ENCODE measurements at regions not wholly inside any gene's neighbourhood (a gene's known extent, or its start where the extent isn't known, plus 50 kb on each side); places are given as distances from the start of the nearest gene placed in this dataset.
"Not testable (repeated sequence)": the region's sequence is repeated elsewhere in the genome, so short reads cannot be mapped to it uniquely, and the experiment has no call there.

- H3K36me3 Mint-ChIP-seq; H3K4me1 Mint-ChIP-seq (ENCODE audit: unreplicated experiment); H3K27ac Mint-ChIP-seq; H3K9me3 Mint-ChIP-seq; H3K4me3 Mint-ChIP-seq; H3K27me3 Mint-ChIP-seq; DNase-seq (ENCODE audit: extremely low spot score, unreplicated experiment): not testable (repeated sequence)
Observed at GRCh38 chr7:32747443-32748148, 144.0 kb downstream of the KBTBD2 start.

GRCh38 chr7:32741853-32742476, 149.6 kb downstream of the KBTBD2 start:
- not testable (repeated sequence) for H3K4me3 Mint-ChIP-seq; DNase-seq (ENCODE audit: extremely low spot score, unreplicated experiment); H3K36me3 Mint-ChIP-seq; H3K9me3 Mint-ChIP-seq; H3K4me1 Mint-ChIP-seq (ENCODE audit: unreplicated experiment); H3K27ac Mint-ChIP-seq; H3K27me3 Mint-ChIP-seq

GRCh38 chr7:32739749-32740148, 151.8 kb downstream of the KBTBD2 start:
- H3K9me3 Mint-ChIP-seq; H3K27ac Mint-ChIP-seq; H3K27me3 Mint-ChIP-seq; DNase-seq (ENCODE audit: extremely low spot score, unreplicated experiment); H3K4me1 Mint-ChIP-seq (ENCODE audit: unreplicated experiment); H3K36me3 Mint-ChIP-seq; H3K4me3 Mint-ChIP-seq: not testable (repeated sequence)

- H3K27me3 Mint-ChIP-seq; H3K4me1 Mint-ChIP-seq (ENCODE audit: unreplicated experiment); H3K9me3 Mint-ChIP-seq; DNase-seq (ENCODE audit: extremely low spot score, unreplicated experiment); H3K27ac Mint-ChIP-seq; H3K4me3 Mint-ChIP-seq; H3K36me3 Mint-ChIP-seq: not testable (repeated sequence)
Observed at GRCh38 chr7:32738390-32738789, 153.2 kb downstream of the KBTBD2 start.

- not testable (repeated sequence) for H3K4me3 Mint-ChIP-seq, H3K9me3 Mint-ChIP-seq
Observed at GRCh38 chr7:32732767-32733166, 158.8 kb downstream of the KBTBD2 start.

GRCh38 chr7:32729335-32729675, 162.3 kb downstream of the KBTBD2 start:
- H3K9me3 Mint-ChIP-seq; DNase-seq (ENCODE audit: extremely low spot score, unreplicated experiment); H3K36me3 Mint-ChIP-seq; H3K4me1 Mint-ChIP-seq (ENCODE audit: unreplicated experiment); H3K27me3 Mint-ChIP-seq; H3K27ac Mint-ChIP-seq: not testable (repeated sequence)
- peak overlapping the region; percentile 79 for H3K4me3 Mint-ChIP-seq

More at GRCh38 chr7:32732767-32733166, 158.8 kb downstream of the KBTBD2 start:
- not testable (repeated sequence) for H3K27me3 Mint-ChIP-seq; H3K36me3 Mint-ChIP-seq; H3K4me1 Mint-ChIP-seq (ENCODE audit: unreplicated experiment); DNase-seq (ENCODE audit: extremely low spot score, unreplicated experiment)
- H3K27ac Mint-ChIP-seq = peak overlapping the region; percentile 10

GRCh38 chr7:32728412-32729334, 162.9 kb downstream of the KBTBD2 start:
- DNase-seq (ENCODE audit: extremely low spot score, unreplicated experiment) = peak; percentile 82
- H3K27ac Mint-ChIP-seq; H3K27me3 Mint-ChIP-seq; H3K4me1 Mint-ChIP-seq (ENCODE audit: unreplicated experiment); H3K9me3 Mint-ChIP-seq; H3K36me3 Mint-ChIP-seq: not testable (repeated sequence)
- peak overlapping the region; percentile 89 for H3K4me3 Mint-ChIP-seq

- Mint-ChIP-seq H3K27ac (peak overlapping the region; percentile 80), H3K4me3 (peak overlapping the region; percentile 89)
- H3K9me3 Mint-ChIP-seq; H3K36me3 Mint-ChIP-seq; H3K27me3 Mint-ChIP-seq; H3K4me1 Mint-ChIP-seq (ENCODE audit: unreplicated experiment): not testable (repeated sequence)
- DNase-seq (ENCODE audit: extremely low spot score, unreplicated experiment) = peak; percentile 73
Observed at GRCh38 chr7:32727483-32728411, 163.8 kb downstream of the KBTBD2 start.

- not testable (repeated sequence) for DNase-seq (ENCODE audit: extremely low spot score, unreplicated experiment); H3K4me1 Mint-ChIP-seq (ENCODE audit: unreplicated experiment); H3K27ac Mint-ChIP-seq
Observed at GRCh38 chr7:32722837-32723236, 168.7 kb downstream of the KBTBD2 start.

More at GRCh38 chr7:32722837-32723236, 168.7 kb downstream of the KBTBD2 start:
- H3K36me3 Mint-ChIP-seq, H3K4me3 Mint-ChIP-seq, H3K9me3 Mint-ChIP-seq, H3K27me3 Mint-ChIP-seq: not testable (repeated sequence)

All from type B pancreatic cell (in vitro differentiated cells).